Head of caudate nucleus (tissue), 42 donors: ENCODE measurements at regions not wholly inside any gene's neighbourhood (a gene's known extent, or its start where the extent isn't known, plus 50 kb on each side); places are given as distances from the start of the nearest gene placed in this dataset.
"Not testable (repeated sequence)": the region's sequence is repeated elsewhere in the genome, so short reads cannot be mapped to it uniquely, and the experiment has no call there.

ENCODE experiments used
- DNase-seq, 42 donors: peaks; one replicate each; pipeline versions ENCODE4 v3.0.0 to v3.0.0-alpha.2; 2020 to 2021; ENCODE audit warnings: mixed read lengths in 7 of 42
- intact Hi-C: fragments of 100-400 bp; cut with DNase I; formaldehyde crosslinking; loops from one replicate; pipeline ENCODE4 v1.15.0; 2022

DNA sequence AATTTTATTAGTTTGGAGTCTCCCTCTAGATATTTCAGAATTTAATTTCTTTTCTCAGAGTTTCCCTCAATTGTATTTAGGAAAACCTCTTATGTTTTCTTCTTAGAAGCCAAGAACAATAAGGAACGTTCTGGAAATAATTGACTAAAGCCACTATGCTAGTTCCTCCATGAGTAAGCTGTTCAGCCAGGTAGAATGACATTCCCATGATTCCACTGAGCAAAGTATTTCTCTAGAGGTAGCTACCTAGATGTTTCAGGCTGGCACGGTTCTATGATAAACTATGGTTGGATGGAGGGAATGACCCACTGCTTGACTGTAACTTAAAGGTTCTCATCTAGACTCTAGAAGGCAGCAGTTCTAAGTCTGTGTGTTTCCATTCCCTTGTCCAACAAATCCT is 62.4 kb downstream of the CLDN17 start:
- no peak for DNase-seq

DNA sequence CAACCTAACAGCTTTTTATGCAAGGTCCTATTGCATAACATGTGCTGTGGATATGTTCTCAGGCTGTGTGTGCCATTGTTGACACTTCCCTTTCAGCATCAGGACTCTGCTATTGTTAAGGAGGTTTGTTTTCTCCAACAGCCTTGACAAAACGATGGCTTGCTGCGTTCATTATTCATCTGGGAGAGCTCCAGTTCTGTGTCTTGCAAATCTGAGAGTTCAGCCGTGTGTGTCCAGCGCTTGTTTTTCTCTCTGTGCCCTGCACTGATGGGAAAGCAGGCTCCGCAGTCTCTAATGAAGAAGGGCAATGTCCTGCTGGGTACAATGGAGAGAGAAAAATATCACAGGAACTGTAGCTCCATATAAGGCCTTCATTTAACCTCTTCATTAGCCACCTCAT is 63.7 kb downstream of the CLDN17 start:
- intact Hi-C loops, result no loop called here
- DNase-seq, result peak in 5 of 42 donors; percentile 6 to 25 (median 20)

More for the DNA sequence above, 62.4 kb downstream of the CLDN17 start:
- intact Hi-C loops, result no loop called here

DNA sequence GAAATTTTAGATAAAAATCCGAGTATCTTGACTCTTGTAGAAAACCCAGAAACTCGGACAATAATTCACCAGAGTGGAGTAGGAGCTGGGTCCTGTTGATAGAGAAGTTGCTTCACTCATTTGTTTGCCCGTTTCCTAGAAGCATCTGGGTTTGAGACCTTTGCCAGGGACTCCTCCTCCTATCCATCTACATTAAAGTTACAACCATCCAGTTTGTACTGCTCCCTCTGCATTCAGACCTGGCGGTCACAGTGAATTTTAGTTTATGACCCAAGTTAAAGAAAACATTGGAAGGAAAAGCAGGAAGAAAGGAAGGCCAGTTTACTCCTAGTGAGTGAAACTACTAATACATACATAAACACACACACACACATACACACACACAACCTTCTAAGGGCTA is 64.6 kb downstream of the CLDN17 start:
- no peak for DNase-seq
- intact Hi-C loops, result no loop called here

DNA sequence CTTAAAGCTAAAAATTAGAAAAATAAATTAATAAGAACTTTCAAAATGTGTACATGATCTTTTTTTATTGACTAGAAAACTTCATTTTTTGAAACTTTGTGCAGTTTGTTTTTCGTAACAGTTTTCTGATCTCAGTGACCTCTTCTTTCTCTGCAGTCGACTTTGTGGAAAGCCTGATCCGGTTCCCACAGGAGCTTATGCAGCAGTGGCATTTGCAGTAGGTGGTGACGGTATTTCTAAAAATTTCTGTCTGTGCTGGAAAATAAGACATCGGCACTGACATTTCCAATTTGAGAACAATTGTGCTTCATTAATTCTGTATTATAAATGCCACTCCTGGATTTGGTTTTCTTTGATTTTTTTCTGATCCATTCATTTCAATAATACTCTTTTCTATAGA is 68.8 kb downstream of the CLDN17 start:
- intact Hi-C loops, result no loop called here
- DNase-seq, result peak in 16 of 42 donors; percentile 6 to 62 (median 16)

DNA sequence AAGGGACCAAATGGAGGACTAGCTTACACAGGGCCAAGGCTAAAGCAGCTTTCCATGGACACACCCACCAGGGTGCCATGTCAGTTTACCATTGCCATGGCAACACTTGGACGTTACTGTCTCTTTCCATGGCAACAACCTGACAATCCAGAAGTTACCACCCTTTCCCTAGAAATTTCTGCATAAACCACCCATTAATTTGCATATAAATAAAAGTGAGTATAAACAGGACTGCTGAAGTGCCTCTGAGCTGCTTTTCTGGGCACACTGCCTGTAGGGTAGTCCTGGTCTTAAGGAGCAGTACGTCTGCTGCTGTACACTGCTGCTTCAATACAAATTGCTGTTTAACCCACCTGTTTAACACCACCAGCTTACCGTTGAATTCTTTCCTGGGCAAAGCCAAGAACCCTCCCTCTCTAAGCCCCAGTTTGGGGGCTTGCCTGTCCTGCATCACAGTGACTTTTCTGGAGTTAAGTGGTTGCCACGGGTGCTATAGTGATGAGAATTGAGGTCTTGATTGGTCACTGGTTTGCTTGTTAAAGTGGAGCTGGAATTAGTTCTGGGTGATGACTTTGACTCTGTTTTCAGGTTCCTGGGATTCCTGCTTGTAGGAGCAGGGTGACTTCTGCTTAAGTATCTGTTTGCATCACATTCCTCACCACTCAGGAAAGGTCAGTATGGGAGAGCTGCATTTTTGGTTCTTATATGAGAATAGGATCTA is 83.2 kb downstream of the CLDN17 start:
- DNase-seq, result peak in 1 of 42 donors; percentile 2
- intact Hi-C loops, result no loop called here

DNA sequence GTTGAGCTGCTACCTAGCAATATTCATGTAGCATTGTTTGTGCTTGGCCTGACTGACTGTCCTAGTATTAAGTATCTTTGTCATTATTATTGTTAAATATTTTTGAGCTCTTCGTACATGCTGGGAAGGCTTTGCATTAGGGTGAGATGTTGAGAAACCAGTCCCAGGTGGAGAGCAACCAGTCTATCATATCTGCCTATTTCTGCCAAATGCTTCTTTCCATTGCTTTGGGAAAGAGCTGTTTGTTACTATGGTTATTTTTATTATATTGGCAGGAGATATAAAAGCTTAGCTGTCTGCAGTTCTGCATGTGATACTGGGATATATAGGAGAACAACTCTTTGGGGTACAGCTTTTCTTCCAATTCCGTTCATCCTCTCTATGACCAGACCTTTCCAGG is 85.1 kb downstream of the CLDN17 start:
- no peak for DNase-seq
- intact Hi-C loops, result no loop called here

DNA sequence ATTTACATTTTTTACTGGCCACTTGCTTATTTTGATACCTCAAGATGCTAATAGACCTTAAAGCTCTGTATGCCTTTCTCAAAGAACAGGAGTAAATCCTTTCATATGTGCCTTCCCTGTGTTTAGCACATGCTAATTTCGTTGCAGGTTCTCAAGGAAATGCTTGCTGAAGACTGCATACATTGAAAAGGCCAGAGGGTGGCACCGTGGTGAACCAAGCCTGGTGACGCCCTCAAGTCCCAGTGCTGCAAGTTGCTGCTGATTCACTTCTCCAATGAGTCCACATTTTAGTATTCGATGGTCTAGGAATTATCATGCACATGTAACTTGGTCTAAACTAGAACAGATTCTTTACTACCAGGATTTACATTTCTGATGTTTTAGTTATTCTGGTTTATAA is 94.1 kb downstream of the CLDN17 start:
- intact Hi-C loops, result no loop called here
- DNase-seq, result peak in 22 of 42 donors; percentile 3 to 58 (median 22)

DNA sequence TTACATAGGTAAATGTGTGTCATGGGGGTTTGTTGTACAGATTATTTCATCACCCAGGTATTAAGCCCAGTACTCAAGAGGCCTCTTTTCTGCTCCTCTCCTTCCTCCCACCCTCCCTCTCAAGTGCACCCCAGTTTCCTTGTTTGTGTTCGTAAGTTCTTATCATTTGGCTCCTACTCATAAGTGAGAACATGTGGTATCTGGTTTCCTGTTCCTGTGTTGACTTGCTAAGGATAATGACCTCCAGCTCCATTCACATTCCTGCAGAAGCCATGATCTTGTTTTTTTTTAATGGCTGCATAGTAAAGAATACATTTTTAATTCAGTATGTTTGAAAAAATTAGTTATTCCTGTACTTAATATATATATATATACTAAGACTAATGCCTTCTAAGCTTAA is 107.7 kb downstream of the CLDN17 start:
- intact Hi-C loops, result no loop called here
- DNase-seq, result no peak

DNA sequence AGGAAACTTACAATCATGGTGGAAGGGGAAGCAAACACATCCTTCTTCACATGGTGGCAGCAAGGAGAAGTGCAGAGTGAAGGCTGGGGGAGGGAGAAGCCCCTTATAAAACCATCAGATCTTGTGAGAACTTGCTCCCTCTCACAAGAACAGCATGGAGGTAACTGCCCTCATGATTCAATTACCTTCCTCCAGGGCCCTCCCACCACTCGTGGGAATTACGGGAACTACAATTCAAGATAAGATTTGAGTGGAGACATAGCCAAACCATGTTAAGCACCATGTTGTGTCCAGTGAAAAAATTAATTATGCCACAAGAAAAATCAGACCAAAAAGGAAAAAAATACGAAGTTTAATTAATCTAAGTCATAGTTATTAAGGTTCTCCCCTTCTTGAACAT is 109.5 kb downstream of the CLDN17 start:
- intact Hi-C loops, result no loop called here

DNA sequence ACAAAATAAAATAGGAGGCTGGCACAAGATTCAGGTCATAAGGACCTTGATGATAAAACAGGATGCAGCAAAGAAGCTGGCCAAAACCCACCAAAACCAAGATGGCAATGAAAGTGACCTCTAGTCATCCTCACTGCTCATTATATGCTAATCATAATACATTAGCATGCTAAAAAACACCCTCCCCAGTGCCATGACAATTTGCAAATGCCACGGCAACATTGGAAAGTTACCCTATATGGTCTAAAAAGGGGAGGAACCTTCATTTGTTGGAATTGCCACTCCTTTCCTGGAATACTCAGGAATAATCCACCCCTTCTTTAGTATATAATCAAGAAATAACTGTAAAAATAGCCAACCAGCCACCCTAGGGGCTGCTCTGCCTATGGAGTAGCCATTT is 108.8 kb upstream of the GRIK1 start:
- intact Hi-C loops, result loop anchor here (10.0 kb wide), 1 partner anchor 1036 kb away; no protein-coding TSS in a partner anchor
- DNase-seq, result no peak

More for the DNA sequence above, 109.5 kb downstream of the CLDN17 start:
- DNase-seq, result no peak

DNA sequence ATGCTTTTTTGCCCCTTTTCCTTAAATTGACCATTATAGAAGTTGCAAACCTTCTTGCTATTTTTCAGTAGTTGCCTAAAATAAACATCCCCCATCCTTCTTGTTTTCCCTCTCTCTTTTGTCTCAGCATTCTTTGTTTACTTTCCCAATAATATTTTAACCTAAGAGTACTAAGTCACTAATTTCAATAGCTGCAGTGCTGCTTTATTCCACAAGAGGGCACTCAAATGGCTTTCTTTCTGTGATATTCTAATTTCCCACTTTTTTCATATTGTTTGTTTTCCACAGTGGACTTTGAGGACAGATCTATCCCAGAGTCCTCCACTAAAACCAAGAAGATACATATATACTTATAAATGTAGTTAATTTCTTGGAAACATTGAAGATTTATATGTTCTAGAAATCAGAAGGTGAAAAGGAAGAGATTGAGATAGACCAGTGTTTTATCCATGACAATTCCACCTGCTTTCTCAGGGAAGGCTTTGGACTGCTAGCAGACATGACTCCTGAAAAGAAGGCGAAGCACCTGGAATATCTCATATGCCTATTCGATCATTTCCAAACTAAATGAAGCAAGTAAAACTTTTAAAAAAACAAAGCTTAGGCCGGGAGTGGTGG is 104.8 kb upstream of the GRIK1 start:
- intact Hi-C loops, result loop anchor here (10.0 kb wide), 1 partner anchor 1040 kb away; no protein-coding TSS in a partner anchor
- peak in 13 of 42 donors; percentile 6 to 68 (median 31) for DNase-seq

DNA sequence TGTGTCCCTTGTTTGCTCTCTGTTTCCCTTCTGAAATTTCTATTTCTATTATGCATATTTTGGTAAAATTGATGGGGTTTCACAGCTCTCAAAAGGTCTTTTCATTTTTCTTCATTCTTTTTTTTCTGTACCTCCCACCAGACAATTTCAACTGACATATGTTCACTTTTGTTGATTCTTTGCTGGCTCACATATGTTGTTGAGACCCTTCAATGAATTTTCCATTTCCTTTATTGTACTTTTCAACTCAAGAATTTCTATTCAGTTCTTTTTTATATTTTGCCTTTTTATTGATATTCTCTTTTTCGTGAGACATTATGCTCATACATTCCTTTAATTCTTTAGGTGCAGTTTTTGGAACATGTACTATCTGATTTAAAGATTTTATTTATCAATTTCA is 102.6 kb upstream of the GRIK1 start:
- DNase-seq, result no peak
- intact Hi-C loops, result loop anchor here (10.0 kb wide), 1 partner anchor 1042 kb away; no protein-coding TSS in a partner anchor

DNA sequence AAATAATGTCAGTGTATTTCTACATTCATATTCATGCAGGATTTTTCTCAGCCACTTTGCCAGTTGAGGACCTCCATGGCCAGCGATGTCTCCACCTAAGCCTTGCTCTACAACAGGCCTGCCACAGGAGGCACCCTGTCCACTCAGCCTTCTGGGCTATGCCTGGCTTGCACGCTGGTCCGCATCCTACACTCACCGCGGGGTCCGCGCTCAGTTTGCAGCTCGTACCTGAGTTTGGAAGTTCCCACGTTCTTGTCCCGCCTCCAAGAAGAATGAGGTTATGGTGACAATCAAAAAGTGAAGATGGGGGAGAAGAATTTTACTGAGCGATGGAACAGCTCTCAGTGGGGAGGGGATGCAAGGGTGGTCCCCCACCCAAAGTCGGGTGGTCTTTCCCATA is 93.6 kb upstream of the GRIK1 start:
- intact Hi-C loops, result no loop called here

DNA sequence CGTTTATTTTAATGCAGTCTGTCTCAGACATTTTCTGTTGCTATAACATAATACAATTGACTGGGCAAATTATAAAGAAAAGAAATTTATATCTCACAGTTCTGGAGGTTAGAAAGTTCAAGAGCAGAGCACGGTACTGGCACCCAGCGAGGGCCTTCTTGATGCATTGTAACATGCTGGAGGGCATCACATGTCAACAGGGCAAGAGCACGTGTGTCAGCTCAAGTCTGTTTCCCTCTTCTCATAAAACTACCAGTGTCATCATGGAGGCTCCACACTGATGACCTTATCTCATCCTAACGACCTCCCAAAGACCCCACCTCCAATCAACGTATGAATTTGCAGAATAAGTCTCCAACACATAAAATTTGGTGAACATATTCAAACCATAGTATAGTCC is 90.6 kb upstream of the GRIK1 start:
- intact Hi-C loops, result no loop called here

More for the DNA sequence above, 93.6 kb upstream of the GRIK1 start:
- DNase-seq, result peak in 1 of 42 donors; percentile 12

DNA sequence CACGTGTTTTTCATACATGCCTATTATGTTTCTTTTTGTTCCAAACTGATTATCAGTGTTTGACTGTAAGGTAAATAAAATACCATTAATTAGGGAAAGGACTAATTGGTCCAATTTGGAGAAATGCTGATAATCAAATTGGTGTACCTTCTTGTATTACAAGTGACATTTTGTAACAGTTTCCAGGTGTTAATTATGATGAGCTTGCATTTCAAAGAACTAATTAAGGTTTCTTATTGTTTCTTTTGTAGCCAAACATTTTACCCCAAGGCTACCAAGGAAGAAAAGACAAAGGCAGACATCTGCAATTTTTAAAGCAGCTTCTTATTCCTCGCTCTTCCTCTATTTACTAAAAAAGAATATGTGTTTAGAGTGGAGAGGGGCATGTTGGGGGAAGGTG is 88.7 kb upstream of the GRIK1 start:
- no peak for DNase-seq
- intact Hi-C loops, result no loop called here

More for the DNA sequence above, 90.6 kb upstream of the GRIK1 start:
- no peak for DNase-seq

DNA sequence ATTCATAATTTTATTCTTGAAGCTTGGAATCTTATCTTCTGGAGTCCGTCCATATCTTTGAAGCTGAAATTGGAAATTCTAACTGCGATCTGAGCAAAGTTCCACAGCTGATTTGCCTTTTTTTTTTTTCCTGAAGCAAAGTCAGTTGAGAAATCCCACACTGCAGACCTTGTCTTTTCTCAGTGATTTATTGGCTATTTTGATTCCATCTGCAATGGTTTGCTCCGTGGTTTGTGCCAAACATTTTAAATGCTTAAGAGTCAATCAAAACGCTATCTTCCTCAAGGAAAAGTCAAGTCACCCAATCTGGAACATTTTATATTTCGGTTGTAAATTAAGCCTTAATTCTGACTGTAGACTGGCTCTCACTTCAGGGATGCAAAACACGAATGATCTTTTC is 88.2 kb upstream of the GRIK1 start:
- no peak for DNase-seq
- intact Hi-C loops, result no loop called here

DNA sequence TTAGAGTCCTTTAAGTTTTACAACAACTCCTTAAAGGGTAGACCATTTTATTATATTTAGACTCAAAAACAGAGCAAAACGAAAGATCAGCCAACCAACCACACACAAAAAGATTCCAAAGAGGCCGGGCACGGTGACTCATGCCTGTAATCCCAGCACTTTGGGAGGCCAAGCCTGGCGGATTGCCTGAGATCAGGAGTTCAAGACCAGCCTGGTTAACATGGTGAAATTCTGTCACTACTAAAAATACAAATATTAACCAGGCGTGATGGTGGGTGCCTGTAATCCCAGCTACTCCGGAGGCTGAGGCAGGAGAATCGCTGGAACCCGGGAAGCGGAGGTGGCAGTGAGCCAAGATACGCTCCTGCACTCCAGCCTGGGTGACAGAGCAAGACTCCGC is 83.3 kb upstream of the GRIK1 start:
- DNase-seq, intact Hi-C loops: not testable (repeated sequence)

DNA sequence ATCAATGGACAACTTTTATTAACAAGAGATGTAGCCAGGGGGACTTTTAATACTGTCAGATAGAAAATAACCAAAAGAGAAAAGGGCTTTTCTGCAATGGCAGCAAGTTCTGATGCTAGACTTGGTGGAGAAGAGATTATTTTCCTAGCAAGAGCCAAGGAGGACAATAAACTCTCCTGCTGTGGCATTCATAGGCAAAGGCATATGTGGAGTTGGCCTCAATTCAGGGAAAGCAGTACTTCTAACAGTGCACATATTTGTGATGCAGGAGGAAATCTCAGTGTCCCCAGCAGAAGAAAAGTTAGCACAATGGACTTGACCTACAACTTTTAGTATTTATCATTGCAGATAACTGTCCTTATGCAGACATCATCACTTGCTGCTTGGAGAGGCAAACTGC is 75.1 kb upstream of the GRIK1 start:
- intact Hi-C loops, result no loop called here
- DNase-seq, result no peak

DNA sequence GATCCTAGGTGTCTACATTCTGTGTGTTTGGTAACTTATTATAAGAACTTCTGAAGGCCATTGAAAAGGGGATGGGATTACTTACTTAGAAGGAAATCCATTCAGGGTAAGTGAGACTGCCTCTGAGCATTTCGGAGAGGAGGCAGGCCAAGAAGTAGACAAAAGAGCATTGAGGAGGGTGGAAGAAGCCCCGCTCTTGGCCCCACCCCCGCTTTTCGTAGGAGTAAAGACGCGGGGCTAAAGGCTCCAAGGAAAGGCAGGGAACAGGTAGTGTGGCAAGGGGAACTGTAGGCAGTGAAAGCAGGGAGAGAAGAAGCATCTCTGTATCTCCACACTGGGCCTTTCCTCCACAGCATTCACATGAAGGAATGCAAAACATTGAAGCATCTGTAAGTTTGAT is 51.8 kb upstream of the GRIK1 start:
- DNase-seq, result no peak
- intact Hi-C loops, result no loop called here

DNA sequence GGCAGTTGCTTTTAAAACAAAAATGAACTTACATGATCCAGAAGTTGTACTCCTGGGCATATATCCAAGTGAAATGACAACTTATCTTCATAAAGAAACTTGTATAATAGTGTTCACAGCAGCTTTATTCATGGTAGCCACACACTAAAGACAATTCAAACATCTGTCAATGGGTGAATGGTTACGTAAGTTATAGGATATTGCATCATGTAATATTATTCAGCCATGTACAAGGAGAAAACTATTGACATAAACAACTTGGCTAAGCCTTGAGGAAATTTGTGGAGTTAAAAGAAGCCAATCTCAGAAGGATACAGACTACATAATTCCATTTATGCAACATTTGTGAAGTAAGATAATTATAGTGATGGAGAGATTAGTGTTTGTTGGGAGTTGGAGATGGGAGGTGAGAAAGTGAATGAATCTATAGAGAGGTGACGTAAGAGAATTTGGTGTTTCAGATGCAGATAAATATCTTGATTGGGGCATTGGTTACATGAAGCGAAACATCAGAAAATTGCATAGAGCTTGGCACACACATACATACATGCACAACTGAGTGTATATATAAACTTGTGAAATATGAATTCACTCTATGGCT is 49.9 kb upstream of the GRIK1 start:
- intact Hi-C loops, result no loop called here
- no peak for DNase-seq
